NCI-H1417 treated with DMSO at 0.1 percent for 48 hours (cell line): ENCODE measurements at regions not wholly inside any gene's neighbourhood (a gene's known extent, or its start where the extent isn't known, plus 50 kb on each side); places are given as distances from the start of the nearest gene placed in this dataset.
"Not testable (repeated sequence)": the region's sequence is repeated elsewhere in the genome, so short reads cannot be mapped to it uniquely, and the experiment has no call there.

Source experiments
- DNase-seq: peaks from one replicate; lab custom pipeline; 2025; lab: John Stamatoyannopoulos, UW

GRCh38 chr9:22838266-22838665, 391.6 kb downstream of the DMRTA1 start:
- DNase-seq = no peak

DNA sequence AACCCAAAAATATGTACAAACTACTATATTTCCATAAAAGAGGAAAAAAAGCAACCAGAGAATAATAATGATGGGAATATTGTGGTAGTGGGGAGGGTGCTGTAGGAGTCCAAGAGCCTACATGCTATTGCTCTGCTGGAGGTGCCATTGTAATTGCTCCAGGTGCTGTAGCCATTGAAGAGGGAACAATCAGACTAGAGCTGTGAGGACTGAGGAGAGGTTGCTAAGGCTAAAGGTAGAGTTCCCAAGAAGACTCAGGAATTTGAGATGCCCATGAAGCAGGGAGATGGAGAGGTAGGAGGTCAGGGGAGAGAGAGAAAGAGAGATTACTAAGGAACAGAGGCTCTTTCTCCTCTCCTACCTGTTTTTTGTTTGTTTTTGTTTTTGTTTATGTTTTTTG, 394.0 kb downstream of the DMRTA1 start:
- no peak for DNase-seq

GRCh38 chr9:22845243-22845642, 398.6 kb downstream of the DMRTA1 start:
- DNase-seq = not testable (repeated sequence)

DNA sequence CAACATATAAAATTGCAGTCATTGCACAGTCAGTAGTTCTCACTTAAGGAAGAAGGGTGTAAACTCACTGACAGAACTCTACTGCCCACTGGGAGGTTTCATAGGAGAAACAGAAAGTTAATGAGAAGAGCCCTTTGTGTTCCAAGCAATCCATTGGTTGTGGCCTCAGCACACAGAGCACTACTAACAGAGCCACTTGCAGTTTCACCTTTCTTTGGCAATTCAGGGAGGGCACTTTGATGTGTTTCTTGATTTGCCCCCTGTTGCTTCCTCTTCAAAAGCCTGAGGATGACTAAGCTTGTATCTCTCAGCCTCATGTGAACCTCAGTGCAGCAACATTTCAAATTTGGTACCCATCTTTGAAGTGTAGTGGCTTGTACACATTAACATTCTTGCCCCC, 409.4 kb downstream of the DMRTA1 start:
- no peak for DNase-seq

- DNase-seq = no peak
Observed at GRCh38 chr9:22857316-22857715, 410.7 kb downstream of the DMRTA1 start.

DNA sequence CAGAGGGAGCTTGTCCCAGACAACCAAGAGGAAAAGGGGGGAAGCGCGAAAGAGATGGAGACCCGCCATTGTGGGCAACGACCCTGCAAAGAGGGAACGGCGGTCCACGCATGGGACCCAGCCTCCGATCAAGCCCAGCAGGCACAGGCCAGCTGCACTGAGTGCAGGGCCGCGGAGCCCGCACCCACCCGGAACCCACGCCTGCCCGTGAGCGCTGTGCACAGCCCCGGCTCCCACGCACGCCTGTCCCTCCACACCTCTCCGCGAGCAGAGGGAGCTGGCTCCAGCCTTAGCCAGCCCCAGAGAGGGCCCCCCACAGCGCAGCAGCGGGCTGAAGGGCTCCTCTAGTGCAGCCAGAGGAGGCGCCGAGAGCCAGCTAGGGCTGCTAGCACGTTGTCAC, 416.5 kb downstream of the DMRTA1 start:
- DNase-seq = no peak

- no peak for DNase-seq
Observed at GRCh38 chr9:22863736-22864135, 417.1 kb downstream of the DMRTA1 start.

- no peak for DNase-seq
Observed at GRCh38 chr9:22893196-22893843, 446.7 kb downstream of the DMRTA1 start.

- DNase-seq = no peak
Observed at GRCh38 chr9:22898591-22898990, 452.0 kb downstream of the DMRTA1 start.

- DNase-seq = no peak
Observed at GRCh38 chr9:22911632-22912031, 465.0 kb downstream of the DMRTA1 start.

DNA sequence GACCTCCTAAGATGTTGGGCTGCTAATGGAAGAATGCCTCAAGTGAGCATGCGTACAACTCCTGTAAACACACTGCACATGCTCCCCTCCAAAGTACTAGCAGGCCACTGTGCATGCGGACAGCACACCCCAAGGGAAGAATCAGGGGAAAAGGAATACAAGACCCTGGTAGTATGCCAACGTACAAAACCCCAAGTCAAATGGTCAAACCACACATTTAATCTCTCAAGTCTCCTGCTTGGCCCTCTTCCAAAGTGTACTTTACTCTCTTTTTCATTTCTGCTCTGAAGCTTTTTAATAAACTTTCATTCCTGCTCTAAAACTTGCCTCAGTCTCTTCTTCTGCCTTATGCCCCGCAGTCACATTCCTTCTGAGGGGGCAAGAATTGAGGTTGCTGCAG, 466.4 kb downstream of the DMRTA1 start:
- no peak for DNase-seq

DNA sequence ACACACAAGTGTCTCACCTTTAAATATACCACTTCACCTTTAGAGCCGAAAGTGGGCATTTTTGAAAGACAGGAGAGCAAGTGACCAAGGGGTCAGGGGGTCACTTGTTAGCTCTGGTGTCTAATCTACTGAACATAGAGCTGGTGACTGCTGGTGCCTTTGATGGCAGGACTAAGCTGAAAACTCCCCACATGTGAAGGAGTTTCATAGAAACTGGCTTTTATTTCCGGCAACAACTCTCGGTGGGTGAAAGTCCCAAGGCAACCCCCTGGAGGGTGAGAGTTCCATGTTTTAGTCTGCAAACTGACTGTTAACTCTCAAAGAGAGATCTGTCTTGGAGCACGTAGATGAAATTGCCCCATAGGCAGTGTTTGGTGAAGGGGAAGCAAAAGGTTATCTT, 466.9 kb downstream of the DMRTA1 start:
- no peak for DNase-seq

DNA sequence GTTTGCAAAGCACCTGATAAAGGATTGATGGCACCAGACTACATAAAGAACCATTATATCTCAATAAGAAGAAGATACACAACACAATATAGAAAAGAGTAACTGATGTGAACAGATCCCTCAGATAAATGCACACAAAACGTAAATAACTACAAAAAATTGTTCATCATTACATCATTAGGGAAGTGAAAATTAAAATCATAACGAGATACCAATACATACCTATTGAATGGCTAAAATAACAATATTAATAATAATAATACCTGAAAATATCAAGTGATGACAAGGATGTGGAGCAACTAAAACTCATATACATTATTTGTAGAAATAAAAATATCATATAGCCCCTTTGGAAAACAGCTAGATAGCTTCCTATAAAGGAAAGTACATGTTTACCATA, 469.5 kb downstream of the DMRTA1 start:
- no peak for DNase-seq

- DNase-seq = no peak
Observed at GRCh38 chr9:22919423-22919822, 472.8 kb downstream of the DMRTA1 start.

DNA sequence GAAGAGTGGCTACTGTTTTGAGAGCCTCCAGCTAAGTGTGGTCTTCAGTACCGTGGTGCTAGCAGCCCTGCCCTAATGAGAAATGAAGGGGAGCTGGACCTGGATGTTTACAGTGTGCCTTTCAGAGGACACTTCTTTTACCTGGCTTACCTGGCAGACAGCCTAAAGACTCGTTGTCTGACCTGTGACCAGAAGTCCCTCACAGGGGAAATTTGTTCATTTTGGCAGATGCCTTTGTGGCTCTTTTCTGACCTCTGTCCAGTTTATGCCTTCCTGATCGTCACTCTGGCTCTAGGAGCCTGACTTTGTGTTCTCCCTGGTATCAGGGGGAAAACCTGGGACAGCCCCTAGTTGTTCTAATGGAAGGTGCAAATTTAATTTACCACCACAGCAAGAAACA, 475.1 kb downstream of the DMRTA1 start:
- no peak for DNase-seq

- no peak for DNase-seq
Observed at GRCh38 chr9:22922222-22922621, 475.6 kb downstream of the DMRTA1 start.

- no peak for DNase-seq
Observed at GRCh38 chr9:22954550-22954949, 507.9 kb downstream of the DMRTA1 start.

GRCh38 chr9:22954964-22955363, 508.3 kb downstream of the DMRTA1 start:
- no peak for DNase-seq

GRCh38 chr9:22969350-22969979, 522.8 kb downstream of the DMRTA1 start:
- no peak for DNase-seq

DNA sequence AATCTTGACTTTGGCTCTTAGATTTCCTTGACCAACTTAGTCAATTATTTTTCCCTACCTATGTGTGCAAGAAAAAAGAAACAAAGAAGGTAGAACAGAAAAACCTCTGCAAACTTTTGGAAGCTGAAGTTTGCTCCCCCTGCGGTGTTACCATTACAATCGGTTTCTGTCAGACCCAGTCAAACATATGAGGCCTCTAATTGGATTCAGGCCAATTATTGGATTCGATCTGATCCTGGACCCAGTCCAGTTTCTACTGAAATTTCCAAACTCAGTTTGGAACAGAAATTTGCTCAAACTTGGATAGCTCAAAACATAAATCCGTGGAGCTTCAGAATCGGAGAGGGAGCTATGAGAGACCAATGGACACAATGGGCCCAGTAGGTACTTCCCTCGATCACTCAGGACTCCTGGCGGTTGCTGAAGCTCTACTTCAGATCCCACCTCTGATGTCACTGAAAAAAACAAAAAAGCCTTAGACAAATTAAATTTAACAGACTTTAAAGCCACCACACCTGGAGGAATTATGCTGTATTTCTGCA, 523.9 kb downstream of the DMRTA1 start:
- DNase-seq = no peak

DNA sequence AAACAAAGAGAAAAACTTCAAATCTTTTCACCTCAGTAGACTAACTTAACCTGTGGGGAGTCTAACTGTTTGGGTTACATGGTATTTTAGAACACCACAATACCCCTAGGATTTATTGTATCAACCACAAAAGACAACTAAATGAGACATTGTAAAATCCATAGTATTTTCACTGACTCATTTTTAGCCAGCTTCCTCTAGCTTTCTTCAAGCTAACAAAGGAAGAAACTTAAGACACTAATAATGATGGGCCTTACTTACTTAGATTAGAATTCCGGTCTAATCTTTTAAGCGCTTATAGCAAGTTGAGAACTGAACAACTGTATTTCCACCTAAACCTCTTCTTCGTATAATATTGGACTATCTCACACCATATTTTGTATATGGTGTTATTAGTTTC, 529.3 kb downstream of the DMRTA1 start:
- no peak for DNase-seq

GRCh38 chr9:22976454-22976853, 529.8 kb downstream of the DMRTA1 start:
- no peak for DNase-seq

DNA sequence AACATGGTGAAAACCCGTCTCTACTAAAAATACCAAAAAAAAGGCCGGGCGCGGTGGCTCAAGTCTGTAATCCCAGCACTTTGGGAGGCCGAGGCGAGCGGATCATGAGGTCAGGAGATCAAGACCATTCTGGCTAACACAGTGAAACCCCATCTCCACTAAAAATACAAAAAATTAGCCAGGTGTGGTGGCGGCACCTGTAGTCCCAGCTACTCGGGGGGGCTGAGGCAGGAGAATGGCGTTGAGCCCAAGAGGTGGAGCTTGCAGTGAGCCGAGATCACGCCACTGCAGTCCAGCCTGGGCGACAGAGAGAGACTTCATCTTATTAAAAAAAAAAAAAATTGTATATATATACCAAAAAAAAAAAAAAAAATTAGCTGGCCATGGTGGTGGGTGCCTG, 533.8 kb downstream of the DMRTA1 start:
- DNase-seq = not testable (repeated sequence)

DNA sequence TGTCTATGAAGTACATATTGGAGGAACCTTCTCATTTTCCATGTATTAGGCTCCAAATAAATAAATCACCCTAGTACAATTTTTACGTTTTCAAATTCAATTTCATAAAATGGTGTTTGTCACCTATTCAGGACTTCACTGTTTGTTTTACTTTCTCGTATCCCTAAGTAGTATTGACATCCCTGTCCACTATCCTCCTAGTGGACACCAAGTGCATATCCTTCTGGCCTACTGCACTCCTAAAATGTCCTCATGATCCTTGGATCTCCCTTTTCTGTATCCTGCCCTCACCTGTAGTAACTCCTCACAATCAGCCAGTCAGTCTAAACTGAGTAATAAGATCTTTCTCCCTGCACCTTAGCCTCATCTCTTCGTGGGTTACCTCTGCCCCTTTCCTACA, 539.9 kb downstream of the DMRTA1 start:
- no peak for DNase-seq
